Vagina (tissue), 2 donors: ENCODE measurements at regions not wholly inside any gene's neighbourhood (a gene's known extent, or its start where the extent isn't known, plus 50 kb on each side); places are given as distances from the start of the nearest gene placed in this dataset.

Source experiments
- DNase-seq, 2 donors: peaks; one replicate each; pipeline ENCODE4 v3.0.0-alpha.2; 2017; ENCODE audit errors: extremely low spot score in 2 of 2
- H3K27ac ChIP-seq: fragments of 200-600 bp; sonication (generic); one replicate; pipeline ENCODE4 v1.5.1; 2019
- H3K27me3 ChIP-seq: fragments of 200-600 bp; sonication (generic); one replicate; pipeline ENCODE4 v1.5.1; 2019
- H3K36me3 ChIP-seq, 2 donors: fragments of 200-600 bp; sonication (generic); one replicate each; pipeline ENCODE4 v1.5.1; 2017 to 2019
- H3K4me1 ChIP-seq: fragments of 200-600 bp; sonication (generic); one replicate; pipeline ENCODE4 v1.5.1; 2019
- H3K4me3 ChIP-seq, 2 donors: fragments of 200-600 bp; sonication (generic); 1 replicate in 1 of 2; 2 replicates in 1 of 2; pipeline ENCODE4 v1.5.1; 2016 to 2019
- H3K9me3 ChIP-seq: fragments of 200-600 bp; sonication (generic); one replicate; pipeline ENCODE4 v1.5.1; 2019
- CTCF ChIP-seq, 3 experiments: fragments of 450-650 bp in 2 of 3; fragments of 200-600 bp in 1 of 3; sonication (generic) in 1 of 3; IDR thresholded peaks; one replicate each; pipeline ENCODE4 v1.5.1; 2017 to 2019; ENCODE audit warnings: antibody characterized with exemption in 3 of 3, mild to moderate bottlenecking in 2 of 3, moderate library complexity in 2 of 3
- POLR2A ChIP-seq, 2 donors: fragments of 450-650 bp; IDR thresholded peaks; one replicate each; pipeline ENCODE4 v1.6.1; 2017; ENCODE audit warnings: antibody characterized with exemption in 2 of 2, mild to moderate bottlenecking in 2 of 2, moderate library complexity in 2 of 2
- POLR2AphosphoS5 ChIP-seq, 2 donors: sonication (generic); formaldehyde crosslinking; IDR thresholded peaks; one replicate each; pipeline ENCODE4 v1.9.0; 2017; ENCODE audit warnings: antibody characterized with exemption in 2 of 2, mild to moderate bottlenecking in 2 of 2, low read depth in 1 of 2; ENCODE audit not compliant: insufficient read depth in 1 of 2
- intact Hi-C: fragments of 100-400 bp; cut with DNase I; formaldehyde crosslinking; loops from one replicate; pipeline ENCODE4 v1.15.1; 2023

- H3K27ac ChIP-seq = no peak overlapping the region
- intact Hi-C loops = no loop called here
- H3K4me3 ChIP-seq = no peak overlapping the region
- H3K9me3 ChIP-seq = peaks cover 14% of the 10 kb centered on the region
- no peaks in the 10 kb centered on the region for H3K4me1 ChIP-seq
- TF ChIP-seq POLR2AphosphoS5 (IDR thresholded peaks at IDR 0.05; ENCODE audit: insufficient read depth in 1 of 2, low read depth in 1 of 2) (no peak), POLR2A (IDR thresholded peaks at IDR 0.05) (no peak), CTCF (IDR thresholded peaks at IDR 0.05) (no peak)
- no peaks in the 10 kb centered on the region for H3K36me3 ChIP-seq
- DNase-seq = no peak
- H3K27me3 ChIP-seq = no peaks in the 10 kb centered on the region
These were observed 411.2 kb upstream of the USP24 start for GRCh38 chr1:55626326-55626725.

GRCh38 chr1:55624766-55625165, 409.6 kb upstream of the USP24 start:
- H3K27ac ChIP-seq = no peak overlapping the region
- intact Hi-C loops = no loop called here
- no peaks in the 10 kb centered on the region for H3K36me3 ChIP-seq
- DNase-seq = no peak
- no peaks in the 10 kb centered on the region for H3K4me1 ChIP-seq
- H3K9me3 ChIP-seq = peaks cover 14% of the 10 kb centered on the region
- H3K4me3 ChIP-seq = no peak overlapping the region
- no peaks in the 10 kb centered on the region for H3K27me3 ChIP-seq
- TF ChIP-seq POLR2A (IDR thresholded peaks at IDR 0.05) (no peak), POLR2AphosphoS5 (IDR thresholded peaks at IDR 0.05; ENCODE audit: insufficient read depth in 1 of 2, low read depth in 1 of 2) (no peak), CTCF (IDR thresholded peaks at IDR 0.05) (no peak)

GRCh38 chr1:55623311-55623710, 408.1 kb upstream of the USP24 start:
- DNase-seq = peak in 1 of 2 donors; percentile 93
- TF ChIP-seq POLR2A (IDR thresholded peaks at IDR 0.05) (no peak), POLR2AphosphoS5 (IDR thresholded peaks at IDR 0.05; ENCODE audit: insufficient read depth in 1 of 2, low read depth in 1 of 2) (no peak), CTCF (IDR thresholded peaks at IDR 0.05) (no peak)
- Histone ChIP-seq H3K27ac (no peak overlapping the region), H3K27me3 (no peaks in the 10 kb centered on the region), H3K4me1 (no peaks in the 10 kb centered on the region), H3K4me3 (no peak overlapping the region), H3K36me3 (no peaks in the 10 kb centered on the region), H3K9me3 (peaks cover 14% of the 10 kb centered on the region)
- intact Hi-C loops = no loop called here

GRCh38 chr1:55622074-55622473, 406.9 kb upstream of the USP24 start:
- H3K27ac ChIP-seq = no peak overlapping the region
- H3K4me3 ChIP-seq = no peak overlapping the region
- H3K27me3 ChIP-seq = no peaks in the 10 kb centered on the region
- intact Hi-C loops = no loop called here
- TF ChIP-seq POLR2AphosphoS5 (IDR thresholded peaks at IDR 0.05; ENCODE audit: insufficient read depth in 1 of 2, low read depth in 1 of 2) (no peak), CTCF (IDR thresholded peaks at IDR 0.05) (no peak), POLR2A (IDR thresholded peaks at IDR 0.05) (no peak)
- DNase-seq = no peak
- no peaks in the 10 kb centered on the region for H3K36me3 ChIP-seq
- H3K4me1 ChIP-seq = no peaks in the 10 kb centered on the region
- peaks cover 14% of the 10 kb centered on the region for H3K9me3 ChIP-seq

- DNase-seq = no peak
- Histone ChIP-seq H3K4me3 (no peak overlapping the region), H3K4me1 (peaks cover 1% of the 10 kb centered on the region), H3K36me3 (no peaks in the 10 kb centered on the region), H3K9me3 (peaks cover 14% of the 10 kb centered on the region), H3K27me3 (no peaks in the 10 kb centered on the region), H3K27ac (no peak overlapping the region)
- TF ChIP-seq POLR2AphosphoS5 (IDR thresholded peaks at IDR 0.05; ENCODE audit: insufficient read depth in 1 of 2, low read depth in 1 of 2) = no peak
- no peak for TF ChIP-seq POLR2A (IDR thresholded peaks at IDR 0.05)
- TF ChIP-seq CTCF (IDR thresholded peaks at IDR 0.05) = no peak
- intact Hi-C loops = no loop called here
These were observed 403.0 kb upstream of the USP24 start for GRCh38 chr1:55618199-55618598.
